ENCODE measurements at regions not wholly inside any gene's neighbourhood (a gene's known extent, or its start where the extent isn't known, plus 50 kb on each side); places are given as distances from the start of the nearest gene placed in this dataset.

DNA sequence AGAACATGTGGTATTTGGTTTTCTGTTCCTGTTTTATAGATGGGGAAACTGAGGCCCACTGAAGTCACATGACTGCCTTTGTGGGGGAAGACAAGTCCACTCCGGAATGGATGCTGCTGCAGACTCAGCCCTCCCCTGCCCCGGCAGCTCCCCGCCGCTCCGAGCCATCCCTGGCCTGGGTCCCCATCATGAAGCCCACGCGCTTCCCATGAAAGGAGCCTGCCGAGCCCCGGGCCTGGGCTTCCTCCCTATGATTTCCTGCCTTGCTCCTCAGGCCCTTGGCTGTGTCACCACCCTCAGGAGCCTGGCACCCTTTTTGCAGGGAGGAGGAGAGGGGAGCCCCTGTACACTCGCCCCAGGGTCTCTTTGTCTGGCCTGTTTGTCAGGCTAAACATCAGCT, 125.3 kb upstream of the FOXF1 start:
- H3K27ac ChIP-seq, result no peak overlapping the region

DNA sequence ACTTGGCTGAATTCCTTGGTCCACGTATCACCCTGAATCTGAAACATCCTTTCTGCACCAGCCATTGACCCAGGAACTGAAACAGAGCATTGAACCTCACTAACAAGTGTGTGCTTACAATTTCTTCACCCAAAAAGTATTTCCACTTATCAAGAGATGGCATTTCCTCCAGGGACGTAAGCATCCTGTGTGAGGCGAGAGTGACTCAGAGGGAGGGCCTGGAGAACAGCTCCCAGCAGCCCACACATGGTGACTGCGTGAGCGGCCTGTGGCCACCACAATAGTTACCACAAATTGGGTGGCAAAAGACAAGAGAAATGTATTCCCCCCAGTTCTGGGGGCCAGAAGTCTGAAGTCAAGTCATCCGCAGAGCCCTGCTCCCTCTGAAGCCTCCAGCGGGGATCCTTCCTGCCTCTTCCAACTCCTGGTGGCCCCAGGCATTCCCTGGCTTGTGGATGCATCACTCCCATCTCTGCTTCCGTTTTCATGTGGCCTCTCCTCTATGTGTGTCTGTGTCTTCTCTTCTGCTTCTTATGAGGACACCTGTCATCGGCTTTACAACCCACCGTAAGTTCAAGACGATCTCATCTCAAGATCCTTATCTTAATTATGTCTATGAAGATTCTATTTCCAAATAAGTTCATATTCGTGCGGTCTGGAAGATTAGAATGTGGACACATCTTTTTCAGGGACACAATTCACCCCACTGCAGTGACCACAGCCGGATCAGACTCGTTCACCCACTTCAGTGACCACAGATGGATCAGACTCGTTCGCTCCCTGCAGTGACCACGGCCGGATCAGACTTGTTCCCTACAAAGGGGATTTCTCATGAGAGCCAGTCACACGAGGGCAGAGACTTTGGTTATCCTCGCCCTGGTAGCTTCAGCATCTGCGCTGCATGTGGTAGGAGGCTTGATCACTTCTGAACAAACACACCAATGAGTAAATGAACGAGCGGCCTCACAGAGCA, 122.6 kb upstream of the FOXF1 start:
- Histone ChIP-seq H3K9me3 (no peaks in the 10 kb centered on the region), H3K9ac (ENCODE audit: low read depth in 2 of 2, low read length in 2 of 2) (no peak overlapping the region), H3K36me3 (no peaks in the 10 kb centered on the region), H3K27ac (no peak overlapping the region), H3K27me3 (no peaks in the 10 kb centered on the region), H3K4me3 (no peak overlapping the region), H3K4me1 (no peaks in the 10 kb centered on the region)
- no peak for DNase-seq
- TF ChIP-seq, protein P1, sequence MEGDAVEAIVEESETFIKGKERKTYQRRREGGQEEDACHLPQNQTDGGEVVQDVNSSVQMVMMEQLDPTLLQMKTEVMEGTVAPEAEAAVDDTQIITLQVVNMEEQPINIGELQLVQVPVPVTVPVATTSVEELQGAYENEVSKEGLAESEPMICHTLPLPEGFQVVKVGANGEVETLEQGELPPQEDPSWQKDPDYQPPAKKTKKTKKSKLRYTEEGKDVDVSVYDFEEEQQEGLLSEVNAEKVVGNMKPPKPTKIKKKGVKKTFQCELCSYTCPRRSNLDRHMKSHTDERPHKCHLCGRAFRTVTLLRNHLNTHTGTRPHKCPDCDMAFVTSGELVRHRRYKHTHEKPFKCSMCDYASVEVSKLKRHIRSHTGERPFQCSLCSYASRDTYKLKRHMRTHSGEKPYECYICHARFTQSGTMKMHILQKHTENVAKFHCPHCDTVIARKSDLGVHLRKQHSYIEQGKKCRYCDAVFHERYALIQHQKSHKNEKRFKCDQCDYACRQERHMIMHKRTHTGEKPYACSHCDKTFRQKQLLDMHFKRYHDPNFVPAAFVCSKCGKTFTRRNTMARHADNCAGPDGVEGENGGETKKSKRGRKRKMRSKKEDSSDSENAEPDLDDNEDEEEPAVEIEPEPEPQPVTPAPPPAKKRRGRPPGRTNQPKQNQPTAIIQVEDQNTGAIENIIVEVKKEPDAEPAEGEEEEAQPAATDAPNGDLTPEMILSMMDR (IDR thresholded peaks at IDR 0.05), result no peak
- intact Hi-C loops (cut with DNase I), result no loop called here

More for the DNA sequence above, 125.3 kb upstream of the FOXF1 start:
- TF ChIP-seq, protein P1 (IDR thresholded peaks at IDR 0.05), result no peak
- Histone ChIP-seq H3K9ac (ENCODE audit: low read depth in 2 of 2, low read length in 2 of 2) (no peak overlapping the region), H3K27me3 (no peaks in the 10 kb centered on the region), H3K4me1 (no peaks in the 10 kb centered on the region), H3K36me3 (no peaks in the 10 kb centered on the region), H3K9me3 (no peaks in the 10 kb centered on the region), H3K4me3 (no peak overlapping the region)
- intact Hi-C loops (cut with DNase I), result no loop called here
- no peak for DNase-seq

DNA sequence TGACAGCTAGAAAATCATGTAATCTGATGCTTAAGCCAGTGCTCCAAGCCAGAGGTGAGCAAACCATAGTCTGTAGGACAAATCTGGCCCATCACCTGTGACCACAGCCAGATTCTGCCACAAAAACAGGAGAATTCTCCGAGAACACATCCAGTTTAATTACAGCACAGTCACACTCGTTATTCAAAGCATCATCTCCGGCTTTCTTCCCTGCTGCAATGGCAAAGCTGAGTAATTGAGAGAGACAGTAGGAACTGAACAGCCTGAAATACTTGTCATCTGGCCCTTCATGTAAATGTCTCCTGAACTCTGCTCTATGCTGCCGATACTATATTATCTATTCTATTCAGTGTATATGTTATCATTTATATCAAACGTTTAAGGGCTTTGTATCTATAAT, 121.4 kb upstream of the FOXF1 start:
- Histone ChIP-seq H3K27me3 (no peaks in the 10 kb centered on the region), H3K36me3 (no peaks in the 10 kb centered on the region), H3K4me3 (no peak overlapping the region), H3K4me1 (no peaks in the 10 kb centered on the region), H3K9ac (ENCODE audit: low read depth in 2 of 2, low read length in 2 of 2) (no peak overlapping the region), H3K27ac (no peak overlapping the region), H3K9me3 (no peaks in the 10 kb centered on the region)
- DNase-seq, result no peak
- TF ChIP-seq, protein P1 (IDR thresholded peaks at IDR 0.05), result no peak
- intact Hi-C loops (cut with DNase I), result no loop called here

DNA sequence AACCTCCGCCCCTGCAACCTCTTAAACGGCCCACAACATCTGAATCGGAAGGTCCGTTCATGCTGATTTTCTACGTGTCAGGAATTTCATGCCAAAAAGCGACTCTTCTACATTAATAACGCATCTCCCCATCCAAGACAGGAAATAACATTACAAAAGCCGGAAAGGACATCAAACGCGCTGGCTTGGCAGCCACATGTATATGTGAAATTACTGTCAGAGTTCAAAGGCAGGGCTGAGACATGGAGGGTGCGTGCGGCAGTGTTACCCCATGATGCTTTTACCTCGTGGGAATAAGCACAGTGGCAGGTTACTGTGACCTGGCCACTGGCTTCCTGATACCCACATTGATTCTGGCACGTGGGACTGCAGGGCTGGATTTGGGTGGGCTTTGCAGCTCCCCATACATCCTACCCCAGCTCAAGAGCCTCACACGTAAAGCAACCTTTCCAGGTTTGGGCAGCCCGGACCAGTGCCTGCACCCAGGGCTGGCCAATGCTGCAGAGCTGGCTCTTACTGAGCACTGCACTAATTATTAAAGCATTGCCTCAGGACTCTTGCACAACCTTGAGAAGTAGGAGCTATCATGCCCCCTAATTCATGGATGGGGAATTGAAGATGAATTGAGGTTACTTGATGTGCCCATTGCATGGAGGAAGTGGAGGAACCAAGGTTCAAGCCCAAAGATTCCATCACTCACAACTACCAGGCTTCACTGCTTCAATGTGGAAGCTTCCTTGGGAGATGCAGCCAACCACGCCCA, 120.6 kb upstream of the FOXF1 start:
- intact Hi-C loops (cut with DNase I), result no loop called here
- Histone ChIP-seq H3K9ac (ENCODE audit: low read depth in 2 of 2, low read length in 2 of 2) (no peak overlapping the region), H3K4me1 (no peaks in the 10 kb centered on the region), H3K27ac (no peak overlapping the region), H3K27me3 (no peaks in the 10 kb centered on the region), H3K4me3 (no peak overlapping the region), H3K9me3 (no peaks in the 10 kb centered on the region), H3K36me3 (no peaks in the 10 kb centered on the region)
- TF ChIP-seq, protein P1 (IDR thresholded peaks at IDR 0.05), result no peak
- DNase-seq, result no peak

DNA sequence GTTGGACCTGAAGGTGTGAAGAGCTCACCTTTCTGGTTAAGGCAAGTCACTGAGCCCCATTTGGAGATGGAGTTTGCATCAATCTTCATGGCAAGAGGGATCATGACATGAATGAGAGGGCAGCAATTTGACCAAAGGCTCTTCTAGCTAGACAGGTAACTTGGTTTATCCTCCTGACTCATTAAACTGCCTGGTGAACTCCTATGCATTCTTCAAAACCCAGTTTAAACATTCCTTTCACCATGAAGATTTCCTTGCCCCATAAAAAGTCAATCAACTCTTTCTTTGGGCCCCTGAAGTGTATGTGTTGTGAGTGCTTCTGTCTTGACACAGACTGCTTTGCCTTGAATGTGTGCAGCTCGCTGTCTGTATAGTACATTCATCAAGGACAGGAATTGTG, 120.0 kb upstream of the FOXF1 start:
- Histone ChIP-seq H3K4me1 (no peaks in the 10 kb centered on the region), H3K9ac (ENCODE audit: low read depth in 2 of 2, low read length in 2 of 2) (no peak overlapping the region), H3K27ac (no peak overlapping the region), H3K36me3 (no peaks in the 10 kb centered on the region), H3K4me3 (no peak overlapping the region), H3K9me3 (no peaks in the 10 kb centered on the region), H3K27me3 (no peaks in the 10 kb centered on the region)
- TF ChIP-seq, protein P1 (IDR thresholded peaks at IDR 0.05), result no peak
- intact Hi-C loops (cut with DNase I), result no loop called here
- no peak for DNase-seq

Measured in colonic mucosa (tissue), 4 donors.